ENCODE measurements at regions not wholly inside any gene's neighbourhood (a gene's known extent, or its start where the extent isn't known, plus 50 kb on each side); places are given as distances from the start of the nearest gene placed in this dataset.

DNA sequence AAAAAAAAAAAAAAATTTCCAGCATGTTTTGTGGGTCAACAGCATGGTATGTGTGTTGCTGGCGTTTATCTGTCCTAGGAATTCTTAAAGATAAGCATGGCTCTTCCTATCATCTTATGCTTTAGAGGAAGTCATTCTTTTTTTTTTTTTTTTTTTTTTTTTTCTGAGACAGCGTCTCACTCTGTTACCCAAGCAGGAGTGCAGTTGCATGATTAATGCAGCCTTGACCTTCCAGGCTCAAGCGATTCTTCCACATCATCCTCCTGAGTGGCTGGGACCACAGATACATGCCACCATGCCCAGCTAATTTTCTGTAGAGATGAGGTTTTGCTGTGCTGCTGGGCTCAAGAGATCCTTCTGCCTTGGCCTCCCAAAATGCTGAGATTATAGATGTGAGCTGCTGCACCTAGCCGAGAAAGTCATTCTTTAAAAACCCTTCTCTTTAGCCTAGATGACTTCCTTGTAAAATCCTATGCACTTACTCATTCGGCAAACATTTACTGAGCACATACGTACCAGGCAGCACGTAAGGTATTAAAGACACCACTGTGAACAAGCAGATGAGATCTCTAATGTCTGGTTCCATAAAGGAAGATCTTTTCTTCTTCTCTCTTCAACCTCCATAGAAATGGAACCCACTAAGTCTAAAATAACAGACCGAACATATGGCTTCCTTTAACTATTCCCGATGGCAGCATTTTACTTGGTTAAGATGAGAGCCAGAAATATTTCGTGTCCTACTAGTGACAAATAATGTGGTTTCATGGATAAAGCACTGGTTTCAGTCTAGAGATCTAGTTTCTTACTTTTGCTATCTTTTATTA is 122.4 kb downstream of the RIN2 start:
- in situ Hi-C loops (cut with HindIII; ENCODE audit: low sequenced_read_pairs): loop anchor here (25.0 kb wide), 1 partner anchor 107 kb away; no protein-coding TSS in a partner anchor
- DNase-seq (ENCODE audit: low read depth, low spot score): peak; percentile 76
- no peak overlapping the region for H3K4me3 ChIP-seq (ENCODE audit: low read depth, low read length)
- TF ChIP-seq, protein P1, sequence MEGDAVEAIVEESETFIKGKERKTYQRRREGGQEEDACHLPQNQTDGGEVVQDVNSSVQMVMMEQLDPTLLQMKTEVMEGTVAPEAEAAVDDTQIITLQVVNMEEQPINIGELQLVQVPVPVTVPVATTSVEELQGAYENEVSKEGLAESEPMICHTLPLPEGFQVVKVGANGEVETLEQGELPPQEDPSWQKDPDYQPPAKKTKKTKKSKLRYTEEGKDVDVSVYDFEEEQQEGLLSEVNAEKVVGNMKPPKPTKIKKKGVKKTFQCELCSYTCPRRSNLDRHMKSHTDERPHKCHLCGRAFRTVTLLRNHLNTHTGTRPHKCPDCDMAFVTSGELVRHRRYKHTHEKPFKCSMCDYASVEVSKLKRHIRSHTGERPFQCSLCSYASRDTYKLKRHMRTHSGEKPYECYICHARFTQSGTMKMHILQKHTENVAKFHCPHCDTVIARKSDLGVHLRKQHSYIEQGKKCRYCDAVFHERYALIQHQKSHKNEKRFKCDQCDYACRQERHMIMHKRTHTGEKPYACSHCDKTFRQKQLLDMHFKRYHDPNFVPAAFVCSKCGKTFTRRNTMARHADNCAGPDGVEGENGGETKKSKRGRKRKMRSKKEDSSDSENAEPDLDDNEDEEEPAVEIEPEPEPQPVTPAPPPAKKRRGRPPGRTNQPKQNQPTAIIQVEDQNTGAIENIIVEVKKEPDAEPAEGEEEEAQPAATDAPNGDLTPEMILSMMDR (IDR thresholded peaks at IDR 0.05; ENCODE audit: low read depth, low read length): no peak

- TF ChIP-seq, protein P1 (IDR thresholded peaks at IDR 0.05; ENCODE audit: low read depth, low read length): no peak
- H3K4me3 ChIP-seq (ENCODE audit: low read depth, low read length): no peak overlapping the region
- no peak for DNase-seq (ENCODE audit: low read depth, low spot score)
- in situ Hi-C loops (cut with HindIII; ENCODE audit: low sequenced_read_pairs): loop anchor here (25.0 kb wide), 1 partner anchor 106 kb away; no protein-coding TSS in a partner anchor
Observed at GRCh38 chr20:19881080-19881840, 123.2 kb downstream of the RIN2 start.

DNA sequence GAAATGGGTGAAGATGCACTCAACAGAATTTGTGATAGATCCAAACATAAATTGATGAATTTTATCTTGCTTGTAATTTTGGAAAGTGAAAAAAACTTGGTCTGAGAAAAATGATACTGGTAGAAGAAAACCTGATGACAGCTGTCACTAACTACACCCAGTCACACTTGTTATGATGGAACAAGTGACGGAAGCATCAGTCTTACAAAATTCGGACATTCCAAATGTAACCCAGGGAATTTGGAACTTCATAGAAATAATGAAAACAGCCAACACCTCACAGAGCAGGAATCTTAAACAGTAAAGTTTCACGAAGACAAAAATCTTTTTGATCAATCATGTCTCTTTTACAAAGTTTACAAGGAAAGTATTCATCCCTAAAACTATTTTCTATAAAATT is 123.9 kb downstream of the RIN2 start:
- DNase-seq (ENCODE audit: low read depth, low spot score): no peak
- in situ Hi-C loops (cut with HindIII; ENCODE audit: low sequenced_read_pairs): loop anchor here (25.0 kb wide), 1 partner anchor 105 kb away; no protein-coding TSS in a partner anchor
- TF ChIP-seq, protein P1 (IDR thresholded peaks at IDR 0.05; ENCODE audit: low read depth, low read length): no peak
- no peak overlapping the region for H3K4me3 ChIP-seq (ENCODE audit: low read depth, low read length)

DNA sequence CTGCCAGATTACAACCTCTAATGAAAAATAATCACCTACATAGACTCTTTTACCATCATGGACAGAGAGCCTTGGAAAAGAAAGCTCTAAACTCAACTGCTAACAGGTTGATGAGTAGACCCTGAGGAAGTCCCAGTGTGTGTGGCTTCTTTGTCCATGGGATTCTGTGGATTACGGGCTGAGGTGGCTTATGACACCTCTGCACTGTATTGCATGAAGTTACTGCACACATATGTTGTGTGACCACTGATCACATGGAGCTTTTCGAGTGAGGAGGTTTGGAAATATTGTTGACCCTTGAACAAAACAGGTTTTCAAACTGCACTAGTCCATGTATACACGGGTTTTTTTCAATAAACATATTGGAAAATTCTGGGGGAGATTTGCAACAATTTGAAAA is 124.4 kb downstream of the RIN2 start:
- no peak for DNase-seq (ENCODE audit: low read depth, low spot score)
- no peak overlapping the region for H3K4me3 ChIP-seq (ENCODE audit: low read depth, low read length)
- in situ Hi-C loops (cut with HindIII; ENCODE audit: low sequenced_read_pairs): loop anchor here (25.0 kb wide), 1 partner anchor 105 kb away; no protein-coding TSS in a partner anchor
- TF ChIP-seq, protein P1 (IDR thresholded peaks at IDR 0.05; ENCODE audit: low read depth, low read length): no peak

- TF ChIP-seq, protein P1 (IDR thresholded peaks at IDR 0.05; ENCODE audit: low read depth, low read length): no peak
- DNase-seq (ENCODE audit: low read depth, low spot score): no peak
- in situ Hi-C loops (cut with HindIII; ENCODE audit: low sequenced_read_pairs): loop anchor here (25.0 kb wide), 1 partner anchor 104 kb away; no protein-coding TSS in a partner anchor
Observed at GRCh38 chr20:19883501-19883900, 125.4 kb downstream of the RIN2 start.

DNA sequence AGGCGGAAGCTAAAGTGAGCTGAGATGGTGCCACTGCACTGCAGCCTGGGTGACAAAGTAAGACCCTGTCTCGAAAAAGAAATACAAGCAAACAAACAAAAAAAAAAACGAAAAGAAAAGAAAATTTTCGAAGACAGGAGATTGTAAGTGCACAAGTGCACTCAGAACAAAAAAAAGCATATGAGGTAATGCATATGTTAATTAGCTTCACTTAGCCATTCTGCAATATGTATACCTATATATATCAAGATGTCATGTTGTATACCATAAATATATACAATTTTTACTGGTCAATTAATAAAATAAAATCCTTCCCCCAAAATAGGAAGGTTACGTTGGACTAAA is 127.5 kb downstream of the RIN2 start:
- H3K4me3 ChIP-seq (ENCODE audit: low read depth, low read length): no peak overlapping the region
- no peak for DNase-seq (ENCODE audit: low read depth, low spot score)
- in situ Hi-C loops (cut with HindIII; ENCODE audit: low sequenced_read_pairs): loop anchor here (25.0 kb wide), 1 partner anchor 102 kb away; no protein-coding TSS in a partner anchor

More at GRCh38 chr20:19883501-19883900, 125.4 kb downstream of the RIN2 start:
- no peak overlapping the region for H3K4me3 ChIP-seq (ENCODE audit: low read depth, low read length)

More for the DNA sequence above, 127.5 kb downstream of the RIN2 start:
- TF ChIP-seq, protein P1 (IDR thresholded peaks at IDR 0.05; ENCODE audit: low read depth, low read length): no peak
